Fibroblast of the aortic adventitia (primary cell): ENCODE measurements at regions not wholly inside any gene's neighbourhood (a gene's known extent, or its start where the extent isn't known, plus 50 kb on each side); places are given as distances from the start of the nearest gene placed in this dataset.
"Not testable (repeated sequence)": the region's sequence is repeated elsewhere in the genome, so short reads cannot be mapped to it uniquely, and the experiment has no call there.

Source experiments
- DNase-seq: peaks from one replicate; pipeline ENCODE4 v3.0.0-alpha.2; 2010; ENCODE audit warnings: low read depth
- H3K4me3 ChIP-seq: 2 replicates; pipeline ENCODE4 v1.5.1; 2011; ENCODE audit warnings: low read depth, mild to moderate bottlenecking, control low read depth, low read length, moderate library complexity
- TF ChIP-seq, protein P1 (sequence below): IDR thresholded peaks from 2 replicates; pipeline ENCODE4 v1.5.1; 2011; ENCODE audit warnings: mild to moderate bottlenecking, low read length, control low read depth, inconsistent platforms; ENCODE audit not compliant: insufficient read depth

DNA sequence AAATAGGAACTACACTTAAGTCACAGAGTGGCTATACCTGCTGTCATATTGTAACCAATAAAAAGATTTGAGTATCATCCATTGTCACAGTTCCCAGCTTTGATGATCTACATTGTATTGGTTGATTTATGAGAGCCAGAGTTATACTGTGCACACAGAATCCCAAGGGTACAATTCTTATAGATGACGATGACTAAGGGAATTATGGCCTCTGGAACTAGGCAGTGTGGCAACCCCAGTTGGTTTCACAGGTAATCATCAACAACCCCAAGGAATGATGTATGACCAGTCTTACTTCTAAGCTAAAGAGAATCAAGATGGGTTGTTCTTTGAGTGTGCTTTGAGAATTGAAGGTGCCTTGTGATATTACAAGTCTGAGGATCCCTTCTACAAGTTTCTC, 217.3 kb downstream of the ETAA1 start:
- TF ChIP-seq, protein P1, sequence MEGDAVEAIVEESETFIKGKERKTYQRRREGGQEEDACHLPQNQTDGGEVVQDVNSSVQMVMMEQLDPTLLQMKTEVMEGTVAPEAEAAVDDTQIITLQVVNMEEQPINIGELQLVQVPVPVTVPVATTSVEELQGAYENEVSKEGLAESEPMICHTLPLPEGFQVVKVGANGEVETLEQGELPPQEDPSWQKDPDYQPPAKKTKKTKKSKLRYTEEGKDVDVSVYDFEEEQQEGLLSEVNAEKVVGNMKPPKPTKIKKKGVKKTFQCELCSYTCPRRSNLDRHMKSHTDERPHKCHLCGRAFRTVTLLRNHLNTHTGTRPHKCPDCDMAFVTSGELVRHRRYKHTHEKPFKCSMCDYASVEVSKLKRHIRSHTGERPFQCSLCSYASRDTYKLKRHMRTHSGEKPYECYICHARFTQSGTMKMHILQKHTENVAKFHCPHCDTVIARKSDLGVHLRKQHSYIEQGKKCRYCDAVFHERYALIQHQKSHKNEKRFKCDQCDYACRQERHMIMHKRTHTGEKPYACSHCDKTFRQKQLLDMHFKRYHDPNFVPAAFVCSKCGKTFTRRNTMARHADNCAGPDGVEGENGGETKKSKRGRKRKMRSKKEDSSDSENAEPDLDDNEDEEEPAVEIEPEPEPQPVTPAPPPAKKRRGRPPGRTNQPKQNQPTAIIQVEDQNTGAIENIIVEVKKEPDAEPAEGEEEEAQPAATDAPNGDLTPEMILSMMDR: no peak

DNA sequence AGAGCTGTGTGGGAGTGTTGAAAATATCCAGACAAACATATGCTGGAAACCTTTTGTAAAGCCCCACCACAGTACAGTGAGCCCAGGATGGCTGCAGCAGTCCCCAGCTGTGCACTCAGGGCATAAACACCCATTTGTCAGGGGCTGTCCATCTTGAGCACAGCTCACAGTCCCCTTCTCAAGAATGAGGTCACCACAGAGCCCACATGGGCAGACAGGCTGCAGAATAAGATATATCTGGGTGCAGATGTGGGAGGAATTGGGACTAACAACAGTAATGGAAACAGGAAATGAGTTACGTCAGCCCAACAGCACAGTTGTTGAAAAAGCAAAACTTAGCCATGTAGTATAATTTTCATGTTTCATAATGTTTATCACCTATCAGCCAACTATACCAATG, 219.6 kb downstream of the ETAA1 start:
- TF ChIP-seq, protein P1: no peak
- DNase-seq: peak; percentile 65

More for the DNA sequence above, 217.3 kb downstream of the ETAA1 start:
- DNase-seq: no peak
- H3K4me3 ChIP-seq: no peak overlapping the region

DNA sequence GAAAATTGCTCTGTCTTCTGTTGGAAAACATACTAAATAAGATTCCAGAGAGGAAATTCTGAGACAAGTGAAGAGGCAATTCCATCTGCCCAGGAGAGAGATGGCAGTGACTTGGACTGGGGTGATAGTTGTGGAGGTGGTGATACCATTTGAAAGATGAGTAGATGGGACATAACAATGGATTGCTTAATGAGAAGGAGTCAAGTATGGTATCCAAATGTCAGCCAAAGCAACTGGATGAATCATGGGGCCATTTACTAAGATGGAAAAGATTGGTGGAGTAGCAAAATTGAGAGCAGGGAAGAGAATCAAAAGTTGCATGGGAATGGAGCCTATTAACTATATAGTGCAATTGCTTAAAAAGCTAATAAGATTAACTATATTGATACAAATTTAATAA, 222.1 kb downstream of the ETAA1 start:
- TF ChIP-seq, protein P1: no peak
- H3K4me3 ChIP-seq: no peak overlapping the region

More for the DNA sequence above, 219.6 kb downstream of the ETAA1 start:
- H3K4me3 ChIP-seq: no peak overlapping the region

DNA sequence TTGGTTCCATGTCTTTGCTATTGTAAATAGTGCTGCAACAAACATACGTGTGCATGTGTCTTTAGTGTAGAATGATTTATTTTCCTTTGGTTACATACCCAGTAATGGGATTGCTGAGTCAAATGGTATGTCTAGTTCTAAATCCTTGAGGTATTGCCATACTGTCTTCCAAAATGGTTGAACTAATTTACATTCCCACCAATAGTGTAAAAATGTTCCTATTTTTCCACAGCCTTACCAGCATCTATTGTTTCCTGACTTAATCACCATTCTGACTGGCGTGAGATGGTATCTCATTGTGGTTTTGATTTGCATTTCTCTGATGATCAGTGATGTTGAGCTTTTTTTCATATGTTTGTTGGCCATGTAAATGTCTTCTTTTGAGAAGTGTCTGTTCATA, 226.6 kb downstream of the ETAA1 start:
- not testable (repeated sequence) for H3K4me3 ChIP-seq, DNase-seq

More for the DNA sequence above, 222.1 kb downstream of the ETAA1 start:
- peak; percentile 56 for DNase-seq

DNA sequence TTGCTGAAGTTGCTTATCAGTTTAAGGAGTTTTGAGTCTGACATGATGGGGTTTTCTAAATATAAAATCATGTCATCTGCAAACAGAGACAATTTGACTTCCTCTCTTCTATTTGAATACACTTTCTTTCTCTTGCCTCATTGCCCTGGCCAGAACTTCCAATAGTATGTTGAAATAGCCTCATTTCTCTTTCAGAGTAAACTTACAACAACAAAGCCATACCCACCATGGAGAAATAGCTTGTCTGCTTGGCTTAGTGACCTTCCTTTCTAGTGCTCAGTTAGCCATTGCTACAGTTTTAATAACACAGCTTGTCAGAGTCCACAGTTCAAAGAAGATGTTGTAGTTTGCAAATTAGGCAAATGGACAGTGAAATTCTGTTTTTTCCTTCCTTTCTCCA, 228.0 kb downstream of the ETAA1 start:
- no peak overlapping the region for H3K4me3 ChIP-seq
- DNase-seq: peak; percentile 77
- TF ChIP-seq, protein P1: no peak

DNA sequence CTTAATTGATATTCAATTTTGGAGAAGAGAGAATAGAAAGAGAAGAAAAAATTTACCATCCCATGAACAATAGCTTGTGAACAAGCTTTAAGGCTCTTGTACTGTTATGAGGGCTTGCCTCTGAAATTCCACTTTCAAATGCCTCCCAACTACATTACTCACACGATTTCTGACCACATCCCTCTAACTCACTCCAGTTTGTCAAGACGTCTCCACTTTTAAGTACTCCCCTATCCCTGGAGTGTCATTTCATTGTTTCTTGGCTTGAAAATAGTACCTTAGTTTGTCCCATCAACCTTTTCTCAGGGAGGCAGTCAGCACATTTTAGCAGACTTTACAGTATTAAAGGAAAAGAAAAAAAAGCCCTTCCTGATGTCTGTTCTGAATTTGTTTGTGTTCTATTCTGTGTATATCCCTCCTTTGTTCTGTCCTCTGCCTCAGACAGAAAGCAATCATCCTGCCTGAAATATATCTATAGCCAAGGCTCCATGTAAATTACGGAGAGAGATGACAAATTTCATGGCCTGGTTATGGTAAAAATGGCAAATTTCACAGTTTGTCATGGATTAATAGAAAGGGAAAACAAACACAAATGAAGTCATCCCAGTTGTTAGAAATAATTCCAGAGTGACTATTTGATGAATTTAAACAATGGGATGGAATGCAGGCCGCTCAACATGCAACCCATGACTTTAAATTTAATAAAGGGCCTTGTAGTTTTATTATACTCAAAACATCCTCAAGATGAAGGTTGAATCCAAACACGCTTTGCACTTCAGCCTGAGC, 228.8 kb downstream of the ETAA1 start:
- H3K4me3 ChIP-seq: no peak overlapping the region
- TF ChIP-seq, protein P1: no peak
- peak; percentile 91 for DNase-seq

DNA sequence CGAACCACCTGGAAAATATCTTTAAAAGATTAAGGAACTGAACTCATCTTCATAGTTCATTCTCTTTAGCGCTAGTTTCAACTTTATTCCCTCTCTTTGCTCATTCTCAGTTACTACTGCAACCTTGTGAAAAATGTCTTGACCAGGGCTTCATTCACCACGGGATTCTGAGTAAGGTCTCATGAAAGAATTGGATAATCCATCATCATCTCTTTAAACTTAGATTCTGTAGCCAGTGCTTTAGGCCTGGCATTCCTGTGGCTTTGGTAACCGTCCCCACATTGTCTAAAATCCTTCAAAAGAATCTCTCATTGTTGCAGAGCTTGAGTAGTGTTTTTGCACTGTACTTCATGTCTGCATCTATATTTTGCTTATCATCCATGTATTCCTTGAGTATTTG, 229.5 kb downstream of the ETAA1 start:
- DNase-seq: peak; percentile 95

More for the DNA sequence above, 229.5 kb downstream of the ETAA1 start:
- no peak overlapping the region for H3K4me3 ChIP-seq
- TF ChIP-seq, protein P1: no peak
